Endothelial cell of umbilical vein (primary cell): ENCODE measurements at regions not wholly inside any gene's neighbourhood (a gene's known extent, or its start where the extent isn't known, plus 50 kb on each side); places are given as distances from the start of the nearest gene placed in this dataset.

Experiments used
- EZH2 ChIP-seq: IDR thresholded peaks from 2 replicates; pipeline ENCODE4 v1.6.1; 2012; ENCODE audit warnings: borderline replicate concordance, low read depth, mild to moderate bottlenecking, moderate library complexity, low read length, inconsistent platforms; ENCODE audit not compliant: severe bottlenecking
- GATA2 ChIP-seq: IDR thresholded peaks from 2 replicates; pipeline ENCODE4 v1.7.0; 2011; ENCODE audit warnings: low read depth, mild to moderate bottlenecking, moderate library complexity, mixed read lengths, low read length; ENCODE audit not compliant: insufficient read length, insufficient read depth
- MYC ChIP-seq: IDR thresholded peaks from one replicate; pipeline ENCODE4 v1.6.1; 2011; ENCODE audit warnings: mild to moderate bottlenecking, low read depth, low read length
- POLR2A ChIP-seq: IDR thresholded peaks from 2 replicates; pipeline ENCODE4 v1.6.1; 2012; ENCODE audit warnings: low read depth, mild to moderate bottlenecking, control low read depth, low read length
- POLR2AphosphoS5 ChIP-seq: IDR thresholded peaks from 2 replicates; pipeline ENCODE4 v1.6.1; 2012; ENCODE audit warnings: low read depth, mild to moderate bottlenecking, control low read depth, low read length, moderate library complexity; ENCODE audit not compliant: insufficient read depth
- TF ChIP-seq, protein P1 (sequence below), 2 donors: IDR thresholded peaks; 1 replicate in 1 of 2; 2 replicates in 1 of 2; pipeline ENCODE4 v1.5.1; 2011; ENCODE audit warnings: low read length in 2 of 2, mild to moderate bottlenecking in 2 of 2, moderate library complexity in 2 of 2, control low read depth in 1 of 2, inconsistent platforms in 1 of 2, low read depth in 1 of 2; ENCODE audit not compliant: insufficient read depth in 1 of 2; ENCODE audit errors: extremely low read depth in 1 of 2
- TF ChIP-seq, protein P2 (sequence below): IDR thresholded peaks from 2 replicates; pipeline ENCODE4 v1.6.1; 2011; ENCODE audit not compliant: insufficient read depth, insufficient read length

DNA sequence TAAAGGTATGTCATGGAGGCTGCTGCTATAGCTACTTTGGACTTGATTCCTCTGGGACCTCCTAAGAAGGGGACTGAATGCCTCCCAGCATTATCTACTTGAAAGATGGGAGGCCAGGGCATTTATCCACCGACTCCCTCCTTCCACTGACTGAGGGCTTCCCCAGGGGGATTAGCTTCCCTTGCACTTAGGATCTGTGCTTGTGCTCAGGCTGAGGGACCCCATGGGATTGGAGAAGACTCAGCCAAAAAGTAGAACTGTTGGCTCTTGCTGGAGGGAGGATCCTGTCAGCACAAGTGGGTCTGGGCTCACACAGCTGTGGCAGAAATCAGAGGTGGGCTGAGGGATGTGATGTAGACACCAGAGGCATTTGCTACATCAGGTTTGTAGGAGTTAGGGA lies 81.5 kb upstream of the SYPL1 start:
- TF ChIP-seq, protein P1, sequence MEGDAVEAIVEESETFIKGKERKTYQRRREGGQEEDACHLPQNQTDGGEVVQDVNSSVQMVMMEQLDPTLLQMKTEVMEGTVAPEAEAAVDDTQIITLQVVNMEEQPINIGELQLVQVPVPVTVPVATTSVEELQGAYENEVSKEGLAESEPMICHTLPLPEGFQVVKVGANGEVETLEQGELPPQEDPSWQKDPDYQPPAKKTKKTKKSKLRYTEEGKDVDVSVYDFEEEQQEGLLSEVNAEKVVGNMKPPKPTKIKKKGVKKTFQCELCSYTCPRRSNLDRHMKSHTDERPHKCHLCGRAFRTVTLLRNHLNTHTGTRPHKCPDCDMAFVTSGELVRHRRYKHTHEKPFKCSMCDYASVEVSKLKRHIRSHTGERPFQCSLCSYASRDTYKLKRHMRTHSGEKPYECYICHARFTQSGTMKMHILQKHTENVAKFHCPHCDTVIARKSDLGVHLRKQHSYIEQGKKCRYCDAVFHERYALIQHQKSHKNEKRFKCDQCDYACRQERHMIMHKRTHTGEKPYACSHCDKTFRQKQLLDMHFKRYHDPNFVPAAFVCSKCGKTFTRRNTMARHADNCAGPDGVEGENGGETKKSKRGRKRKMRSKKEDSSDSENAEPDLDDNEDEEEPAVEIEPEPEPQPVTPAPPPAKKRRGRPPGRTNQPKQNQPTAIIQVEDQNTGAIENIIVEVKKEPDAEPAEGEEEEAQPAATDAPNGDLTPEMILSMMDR (IDR thresholded peaks at IDR 0.05; ENCODE audit: extremely low read depth in 1 of 2, insufficient read depth in 1 of 2, low read depth in 1 of 2, low read length in 2 of 2): no peak
- TF ChIP-seq POLR2A (no peak), MYC (no peak), POLR2AphosphoS5 (no peak), EZH2 (no peak), GATA2 (no peak)
- TF ChIP-seq, protein P2, sequence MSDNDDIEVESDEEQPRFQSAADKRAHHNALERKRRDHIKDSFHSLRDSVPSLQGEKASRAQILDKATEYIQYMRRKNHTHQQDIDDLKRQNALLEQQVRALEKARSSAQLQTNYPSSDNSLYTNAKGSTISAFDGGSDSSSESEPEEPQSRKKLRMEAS: no peak
